ENCODE measurements at regions not wholly inside any gene's neighbourhood (a gene's known extent, or its start where the extent isn't known, plus 50 kb on each side); places are given as distances from the start of the nearest gene placed in this dataset.

- no peak for TF ChIP-seq CTCF (IDR thresholded peaks at IDR 0.05; ENCODE audit: low read depth, low read length, poor library complexity, severe bottlenecking)
- no peak for TF ChIP-seq EZH2phosphoT487 (IDR thresholded peaks at IDR 0.05; ENCODE audit: borderline replicate concordance, low read length)
- no peaks in the 10 kb centered on the region for H3K36me3 ChIP-seq (ENCODE audit: control insufficient read depth, low read length)
- no peaks in the 10 kb centered on the region for H4K20me1 ChIP-seq (ENCODE audit: control insufficient read depth, insufficient read depth, low read depth, low read length)
- H3K79me2 ChIP-seq (ENCODE audit: control insufficient read depth, low read length) = no peaks in the 10 kb centered on the region
- H3K9me2 ChIP-seq (replicated peaks; ENCODE audit: control insufficient read depth, low read length) = no peaks in the 10 kb centered on the region
- H3K27ac ChIP-seq (ENCODE audit: low read depth, low read length) = no peak overlapping the region
- H3K4me3 ChIP-seq (ENCODE audit: low read length) = no peak overlapping the region
- no peaks in the 10 kb centered on the region for H3K4me1 ChIP-seq (ENCODE audit: control insufficient read depth, low read length)
- no peaks in the 10 kb centered on the region for H3K9me3 ChIP-seq (ENCODE audit: control insufficient read depth, insufficient read depth, low read length)
- H3K4me2 ChIP-seq (ENCODE audit: low read length) = no peak overlapping the region
- H3K27me3 ChIP-seq (ENCODE audit: control insufficient read depth, low read length) = peaks cover under 1% of the 10 kb centered on the region; the same call in 1 of the 2 replicates
- H3F3A ChIP-seq (ENCODE audit: control insufficient read depth, insufficient read depth) = no peaks in the 10 kb centered on the region
Measured at GRCh38 chr7:3164380-3164792, 120.7 kb upstream of the CARD11 start.

GRCh38 chr7:3165681-3166580 lies 122.3 kb upstream of the CARD11 start:
- Histone ChIP-seq H3K36me3 (ENCODE audit: control insufficient read depth, low read length) (no peaks in the 10 kb centered on the region), H3K79me2 (ENCODE audit: control insufficient read depth, low read length) (no peaks in the 10 kb centered on the region), H3F3A (ENCODE audit: control insufficient read depth, insufficient read depth) (no peaks in the 10 kb centered on the region), H3K4me1 (ENCODE audit: control insufficient read depth, low read length) (no peaks in the 10 kb centered on the region), H3K4me2 (ENCODE audit: low read length) (no peak overlapping the region), H3K9me2 (replicated peaks; ENCODE audit: control insufficient read depth, low read length) (no peaks in the 10 kb centered on the region), H3K9me3 (ENCODE audit: control insufficient read depth, insufficient read depth, low read length) (no peaks in the 10 kb centered on the region), H3K27me3 (ENCODE audit: control insufficient read depth, low read length) (no peaks in the 10 kb centered on the region), H4K20me1 (ENCODE audit: control insufficient read depth, insufficient read depth, low read depth, low read length) (no peaks in the 10 kb centered on the region), H3K27ac (ENCODE audit: low read depth, low read length) (no peak overlapping the region), H3K4me3 (ENCODE audit: low read length) (no peak overlapping the region)
- TF ChIP-seq EZH2phosphoT487 (IDR thresholded peaks at IDR 0.05; ENCODE audit: borderline replicate concordance, low read length) (no peak), CTCF (IDR thresholded peaks at IDR 0.05; ENCODE audit: low read depth, low read length, poor library complexity, severe bottlenecking) (no peak)

GRCh38 chr7:3167551-3167950 lies 123.9 kb upstream of the CARD11 start:
- Histone ChIP-seq H3K36me3 (ENCODE audit: control insufficient read depth, low read length) (no peaks in the 10 kb centered on the region), H3K9me3 (ENCODE audit: control insufficient read depth, insufficient read depth, low read length) (peaks cover 4% of the 10 kb centered on the region; the same call in 1 of the 2 replicates), H3K27ac (ENCODE audit: low read depth, low read length) (no peak overlapping the region), H4K20me1 (ENCODE audit: control insufficient read depth, insufficient read depth, low read depth, low read length) (no peaks in the 10 kb centered on the region), H3K4me2 (ENCODE audit: low read length) (no peak overlapping the region), H3K9me2 (replicated peaks; ENCODE audit: control insufficient read depth, low read length) (no peaks in the 10 kb centered on the region), H3K79me2 (ENCODE audit: control insufficient read depth, low read length) (no peaks in the 10 kb centered on the region), H3K4me3 (ENCODE audit: low read length) (no peak overlapping the region), H3K4me1 (ENCODE audit: control insufficient read depth, low read length) (no peaks in the 10 kb centered on the region), H3F3A (ENCODE audit: control insufficient read depth, insufficient read depth) (no peaks in the 10 kb centered on the region), H3K27me3 (ENCODE audit: control insufficient read depth, low read length) (no peaks in the 10 kb centered on the region)
- TF ChIP-seq EZH2phosphoT487 (IDR thresholded peaks at IDR 0.05; ENCODE audit: borderline replicate concordance, low read length) = no peak
- no peak for TF ChIP-seq CTCF (IDR thresholded peaks at IDR 0.05; ENCODE audit: low read depth, low read length, poor library complexity, severe bottlenecking)
